Spleen (tissue), 11 donors: ENCODE measurements at regions not wholly inside any gene's neighbourhood (a gene's known extent, or its start where the extent isn't known, plus 50 kb on each side); places are given as distances from the start of the nearest gene placed in this dataset.
A peak's percentile ranks its signal among the peaks of the same experiment; 100 is the strongest.

Experiments used
- DNase-seq: peaks from one replicate; pipeline ENCODE4 v3.0.0-alpha.2; 2020
- H3K27ac ChIP-seq, 8 donors: fragments of 200-600 bp; sonication (generic) in 7 of 8; 1 replicate in 4 of 8; 2 replicates in 4 of 8; pipeline versions ENCODE4 v1.5.0 to v1.8.0; 2016 to 2021; ENCODE audit warnings: inconsistent platforms in 4 of 8, mild to moderate bottlenecking in 4 of 8, moderate library complexity in 1 of 8
- H3K27me3 ChIP-seq, 7 donors: fragments of 200-600 bp; sonication (generic) in 6 of 7; replicated peaks in 1 of 7; 1 replicate in 4 of 7; 2 replicates in 3 of 7; pipeline versions ENCODE4 v1.5.0 to v1.8.0; 2016 to 2021; ENCODE audit warnings: inconsistent platforms in 3 of 7, mild to moderate bottlenecking in 1 of 7
- H3K36me3 ChIP-seq, 6 donors: fragments of 200-600 bp; sonication (generic) in 5 of 6; 1 replicate in 4 of 6; 2 replicates in 2 of 6; pipeline versions ENCODE4 v1.5.0 to v1.8.0; 2016 to 2021; ENCODE audit warnings: inconsistent platforms in 2 of 6
- H3K4me1 ChIP-seq, 6 donors: fragments of 200-600 bp; sonication (generic) in 5 of 6; 1 replicate in 3 of 6; 2 replicates in 3 of 6; pipeline versions ENCODE4 v1.5.0 to v1.8.0; 2016 to 2021; ENCODE audit warnings: inconsistent platforms in 3 of 6
- H3K4me3 ChIP-seq, 8 donors: fragments of 200-600 bp; sonication (generic) in 7 of 8; 1 replicate in 4 of 8; 2 replicates in 4 of 8; pipeline versions ENCODE4 v1.5.0 to v1.8.0; 2016 to 2021; ENCODE audit warnings: inconsistent platforms in 4 of 8, mild to moderate bottlenecking in 4 of 8, moderate library complexity in 2 of 8
- H3K9me3 ChIP-seq, 8 donors: fragments of 200-600 bp; sonication (generic) in 7 of 8; 1 replicate in 4 of 8; 2 replicates in 4 of 8; pipeline versions ENCODE4 v1.5.0 to v1.8.0; 2016 to 2021; ENCODE audit warnings: inconsistent platforms in 4 of 8
- POLR2A ChIP-seq, 3 donors: fragments of 450-650 bp; IDR thresholded peaks; one replicate each; pipeline ENCODE4 v1.5.1; 2017; ENCODE audit warnings: antibody characterized with exemption in 3 of 3, mild to moderate bottlenecking in 1 of 3
- POLR2AphosphoS5 ChIP-seq, 3 donors: sonication (generic); formaldehyde crosslinking; IDR thresholded peaks; one replicate each; pipeline ENCODE4 v1.5.1; 2017; ENCODE audit warnings: antibody characterized with exemption in 3 of 3
- WGBS, 5 donors: extraction: QIAGEN DNeasy Blood & Tissue Kit in 3 of 5; methylation state at CpG; one replicate each; pipeline versions ENCODE4 v1.1.5 to v1.1.7; 2013 to 2018; 5-methylcytosine and 5-hydroxymethylcytosine counted together
- intact Hi-C: fragments of 100-400 bp; cut with DNase I; formaldehyde crosslinking; loops from one replicate; pipeline ENCODE4 v1.15.0; 2023; ENCODE audit warnings: low total_unique reads
- TF ChIP-seq, protein P1 (sequence below), 11 experiments: fragments of 200-600 bp in 7 of 11; fragments of 450-650 bp in 4 of 11; sonication (generic) in 4 of 11; IDR thresholded peaks in 8 of 11; conservative IDR thresholded peaks in 3 of 11; 1 replicate in 7 of 11; 2 replicates in 4 of 11; pipeline versions ENCODE4 v1.4.0 to v1.8.0; 2016 to 2021; ENCODE audit warnings: antibody characterized with exemption in 11 of 11, inconsistent platforms in 4 of 11, mild to moderate bottlenecking in 1 of 11
- donor health status: healthy with polysubstance abuse.
- donor health status: DM: no; HTN: no; CAD: no; lungs with moderate emphysema.
- donor health status: DM: no; HTN: no; CAD: no.
- donor health status: Bipolar disorder and iron deficiency.
- donor health status: healthy.
- donor health status: DM: no; HTN: no; CAD: no.
- donor health status: DM: yes; HTN: yes; CAD: no.

DNA sequence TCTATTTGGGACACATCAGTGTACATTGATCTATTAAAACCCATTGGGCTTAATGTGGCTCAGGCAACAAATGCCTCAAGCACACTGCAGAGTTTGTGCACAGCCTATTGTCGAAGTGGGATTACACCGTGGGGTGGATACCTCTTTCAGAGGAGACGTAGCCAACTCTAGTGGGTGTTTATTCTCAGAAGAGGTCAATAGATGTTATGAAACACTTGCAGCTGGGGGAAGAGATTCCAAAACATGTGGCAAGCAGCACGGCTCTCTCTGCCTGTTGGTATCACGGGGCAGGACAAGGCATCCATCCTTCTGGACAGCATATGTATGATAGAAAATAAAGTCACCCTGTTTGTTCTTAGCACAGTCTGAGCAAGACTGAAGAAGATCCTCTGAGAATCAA lies 121.4 kb upstream of the COPS8 start:
- no peaks in the 10 kb centered on the region for H3K36me3 ChIP-seq
- TF ChIP-seq, protein P1, sequence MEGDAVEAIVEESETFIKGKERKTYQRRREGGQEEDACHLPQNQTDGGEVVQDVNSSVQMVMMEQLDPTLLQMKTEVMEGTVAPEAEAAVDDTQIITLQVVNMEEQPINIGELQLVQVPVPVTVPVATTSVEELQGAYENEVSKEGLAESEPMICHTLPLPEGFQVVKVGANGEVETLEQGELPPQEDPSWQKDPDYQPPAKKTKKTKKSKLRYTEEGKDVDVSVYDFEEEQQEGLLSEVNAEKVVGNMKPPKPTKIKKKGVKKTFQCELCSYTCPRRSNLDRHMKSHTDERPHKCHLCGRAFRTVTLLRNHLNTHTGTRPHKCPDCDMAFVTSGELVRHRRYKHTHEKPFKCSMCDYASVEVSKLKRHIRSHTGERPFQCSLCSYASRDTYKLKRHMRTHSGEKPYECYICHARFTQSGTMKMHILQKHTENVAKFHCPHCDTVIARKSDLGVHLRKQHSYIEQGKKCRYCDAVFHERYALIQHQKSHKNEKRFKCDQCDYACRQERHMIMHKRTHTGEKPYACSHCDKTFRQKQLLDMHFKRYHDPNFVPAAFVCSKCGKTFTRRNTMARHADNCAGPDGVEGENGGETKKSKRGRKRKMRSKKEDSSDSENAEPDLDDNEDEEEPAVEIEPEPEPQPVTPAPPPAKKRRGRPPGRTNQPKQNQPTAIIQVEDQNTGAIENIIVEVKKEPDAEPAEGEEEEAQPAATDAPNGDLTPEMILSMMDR (IDR thresholded peaks at IDR 0.05 in 8 of 11, conservative IDR thresholded peaks at IDR 0.05 in 3 of 11) = no peak
- TF ChIP-seq POLR2AphosphoS5 (IDR thresholded peaks at IDR 0.05) = no peak
- no peak for TF ChIP-seq POLR2A (IDR thresholded peaks at IDR 0.05)
- WGBS, 5 donors = 83 to 93% (median 86%) methylated on average over 5 of the region's 5 CpGs
- no peaks in the 10 kb centered on the region for H3K27me3 ChIP-seq
- no peak for DNase-seq
- H3K4me3 ChIP-seq = no peak overlapping the region
- peaks cover 0 to 27% (median 16%) of the 10 kb centered on the region in 6 donors for H3K4me1 ChIP-seq
- no peak overlapping the region for H3K27ac ChIP-seq
- intact Hi-C loops = no loop called here
- no peaks in the 10 kb centered on the region for H3K9me3 ChIP-seq

GRCh38 chr2:236965021-236965840 lies 120.5 kb upstream of the COPS8 start:
- WGBS, 5 donors = 85 to 94% (median 90%) methylated on average over 13 of the region's 13 CpGs
- no peak for DNase-seq
- H3K9me3 ChIP-seq = no peaks in the 10 kb centered on the region
- peaks cover 0 to 36% (median 23%) of the 10 kb centered on the region in 6 donors for H3K4me1 ChIP-seq
- no peaks in the 10 kb centered on the region for H3K36me3 ChIP-seq
- H3K27ac ChIP-seq = no peak overlapping the region
- intact Hi-C loops = no loop called here
- no peak overlapping the region for H3K4me3 ChIP-seq
- no peak for TF ChIP-seq POLR2AphosphoS5 (IDR thresholded peaks at IDR 0.05)
- TF ChIP-seq POLR2A (IDR thresholded peaks at IDR 0.05) = no peak
- TF ChIP-seq, protein P1 (IDR thresholded peaks at IDR 0.05 in 8 of 11, conservative IDR thresholded peaks at IDR 0.05 in 3 of 11) = no peak
- H3K27me3 ChIP-seq = no peaks in the 10 kb centered on the region

DNA sequence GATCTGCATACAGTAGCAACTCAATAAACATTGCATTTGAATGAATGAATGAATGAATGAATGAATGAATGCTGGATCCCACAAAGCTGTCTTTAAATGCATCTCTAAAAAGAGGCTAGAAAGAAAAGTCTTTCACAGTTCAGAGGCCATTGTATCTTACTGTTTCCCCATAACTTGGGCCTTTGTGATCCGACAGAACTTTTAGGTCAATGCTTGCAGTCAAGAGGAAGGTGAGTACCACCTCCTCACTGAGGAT lies 119.9 kb upstream of the COPS8 start:
- 50 to 100% (median 96%) methylated on average over 1 of the region's 1 CpG for WGBS, 5 donors
- H3K27ac ChIP-seq = no peak overlapping the region
- no peak overlapping the region for H3K4me3 ChIP-seq

DNA sequence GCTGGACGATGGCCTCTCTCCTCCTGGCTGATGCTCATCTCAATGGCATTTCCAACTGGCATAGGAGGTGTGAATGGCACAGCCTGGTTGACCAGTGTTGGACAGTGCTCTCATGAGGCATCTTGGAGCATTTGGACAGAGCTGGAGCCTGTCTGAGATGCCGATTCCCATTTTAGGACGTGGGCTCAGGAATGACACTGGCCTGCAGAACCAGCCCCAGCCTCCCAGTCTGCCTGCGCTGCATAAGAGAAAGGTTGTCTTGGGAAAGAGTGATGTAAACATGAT lies 118.2 kb upstream of the COPS8 start:
- WGBS, 5 donors = 80 to 95% (median 81%) methylated on average over 4 of the region's 4 CpGs
- Histone ChIP-seq H3K4me1 (peaks cover 0 to 58% (median 34%) of the 10 kb centered on the region in 6 donors), H3K36me3 (no peaks in the 10 kb centered on the region), H3K4me3 (no peak overlapping the region), H3K9me3 (no peaks in the 10 kb centered on the region), H3K27ac (peak overlapping the region; percentile 45 to 92 (median 74)), H3K27me3 (no peaks in the 10 kb centered on the region)
- DNase-seq = no peak
- TF ChIP-seq, protein P1 (IDR thresholded peaks at IDR 0.05 in 8 of 11, conservative IDR thresholded peaks at IDR 0.05 in 3 of 11) = no peak
- no peak for TF ChIP-seq POLR2A (IDR thresholded peaks at IDR 0.05)
- TF ChIP-seq POLR2AphosphoS5 (IDR thresholded peaks at IDR 0.05) = no peak
- intact Hi-C loops = no loop called here

More for the DNA sequence above, 119.9 kb upstream of the COPS8 start:
- intact Hi-C loops = no loop called here
- Histone ChIP-seq H3K27me3 (no peaks in the 10 kb centered on the region), H3K4me1 (peaks cover 0 to 41% (median 26%) of the 10 kb centered on the region in 6 donors), H3K36me3 (no peaks in the 10 kb centered on the region), H3K9me3 (no peaks in the 10 kb centered on the region)
- DNase-seq = no peak
- TF ChIP-seq, protein P1 (IDR thresholded peaks at IDR 0.05 in 8 of 11, conservative IDR thresholded peaks at IDR 0.05 in 3 of 11) = no peak
- TF ChIP-seq POLR2AphosphoS5 (IDR thresholded peaks at IDR 0.05) (no peak), POLR2A (IDR thresholded peaks at IDR 0.05) (no peak)
